MCF 10A (cell line): ENCODE measurements at regions not wholly inside any gene's neighbourhood (a gene's known extent, or its start where the extent isn't known, plus 50 kb on each side); places are given as distances from the start of the nearest gene placed in this dataset.

Experiments
- BruUV-seq: library from RNA; stranded (reverse); fragments of 400-500 nt; replicated peaks from 2 replicates; lab custom pipeline; 2021; lab: Mats Ljungman, UMichigan
- CTCF ChIA-PET: fragments of 300-600 bp; sonication (Branson Sonifier 250); formaldehyde crosslinking; extraction: SDS; loops from one replicate; lab custom pipeline; 2021; ENCODE audit warnings: antibody characterized with exemption, inconsistent platforms; lab: Yijun Ruan, JAX
- POLR2A ChIA-PET: fragments of 300-600, 350-650 bp; sonication (Branson Sonifier 250); formaldehyde crosslinking; extraction: SDS; loops from one replicate; lab custom pipeline; 2020; ENCODE audit warnings: antibody characterized with exemption, inconsistent platforms; lab: Yijun Ruan, JAX
- DNase-seq: peaks from one replicate; pipeline ENCODE4 v3.0.0-alpha.2; 2018; ENCODE audit not compliant: unreplicated experiment
- H3K27ac Mint-ChIP-seq: one replicate; pipeline ENCODE4 v1.8.0; 2022; ENCODE audit warnings: mild to moderate bottlenecking, low read depth, mixed read lengths; ENCODE audit not compliant: unreplicated experiment
- H3K27me3 Mint-ChIP-seq: one replicate; pipeline ENCODE4 v1.8.0; 2022; ENCODE audit warnings: mixed read lengths; ENCODE audit not compliant: insufficient read depth, unreplicated experiment
- H3K36me3 Mint-ChIP-seq: one replicate; pipeline ENCODE4 v1.8.0; 2022; ENCODE audit warnings: mild to moderate bottlenecking, moderate library complexity, mixed read lengths; ENCODE audit not compliant: insufficient read depth, unreplicated experiment
- H3K4me1 Mint-ChIP-seq: one replicate; pipeline ENCODE4 v1.8.0; 2022; ENCODE audit warnings: mixed read lengths; ENCODE audit not compliant: insufficient read depth, unreplicated experiment
- H3K4me3 Mint-ChIP-seq: one replicate; pipeline ENCODE4 v1.8.0; 2022; ENCODE audit warnings: mild to moderate bottlenecking, moderate library complexity, mixed read lengths; ENCODE audit not compliant: unreplicated experiment
- H3K9me3 Mint-ChIP-seq: one replicate; pipeline ENCODE4 v1.8.0; 2022; ENCODE audit warnings: mixed read lengths; ENCODE audit not compliant: unreplicated experiment
- CTCF ChIP-seq: fragments of 200-600 bp; IDR thresholded peaks from one replicate; pipeline ENCODE4 v1.8.0; 2022; ENCODE audit warnings: antibody characterized with exemption, mild to moderate bottlenecking; ENCODE audit not compliant: unreplicated experiment
- intact Hi-C: fragments of 100-400 bp; cut with micrococcal nuclease; formaldehyde crosslinking; loops from 2 replicates; pipeline ENCODE4 v1.14.1; 2022

GRCh38 chr17:77450742-77451244 lies 310.0 kb downstream of the SEC14L1 start:
- Mint-ChIP-seq H3K36me3 (peaks cover 56% of the 10 kb centered on the region), H3K9me3 (no peaks in the 10 kb centered on the region), H3K4me3 (no peak overlapping the region), H3K4me1 (peaks cover 55% of the 10 kb centered on the region), H3K27me3 (no peaks in the 10 kb centered on the region), H3K27ac (peak overlapping the region; percentile 72)
- no peak for TF ChIP-seq CTCF
- ChIA-PET POLR2A (interaction anchor here (0.6 to 7.4 kb wide), 7 partner anchors 14 to 604 kb away, joined by 3 to 167 read pairs (median 6); no protein-coding TSS in a partner anchor), CTCF (interaction anchor here (0.6 to 6.1 kb wide), 2 partner anchors 21 to 153 kb away, joined by 3 to 45 read pairs; no protein-coding TSS in a partner anchor)
- intact Hi-C loops: no loop called here
- DNase-seq: no peak
- BruUV-seq: no TSS peak

- ChIA-PET CTCF (interaction anchor here (0.6 to 6.1 kb wide), 4 partner anchors 22 to 152 kb away, joined by 3 to 45 read pairs (median 4); no protein-coding TSS in a partner anchor), POLR2A (interaction anchor here (0.6 to 7.4 kb wide), 13 partner anchors 10 to 605 kb away, joined by 3 to 167 read pairs (median 4); partner anchors contain the start of gene TNRC6C)
- no TSS peak for BruUV-seq
- Mint-ChIP-seq H3K27ac (peak overlapping the region; percentile 75), H3K36me3 (peaks cover 56% of the 10 kb centered on the region), H3K4me1 (peaks cover 55% of the 10 kb centered on the region), H3K9me3 (no peaks in the 10 kb centered on the region), H3K27me3 (no peaks in the 10 kb centered on the region), H3K4me3 (peak overlapping the region; percentile 64)
- DNase-seq: no peak
- intact Hi-C loops: no loop called here
- no peak for TF ChIP-seq CTCF
Measured at GRCh38 chr17:77451245-77451893, 310.6 kb downstream of the SEC14L1 start.

- intact Hi-C loops: no loop called here
- TF ChIP-seq CTCF: no peak
- no peaks in the 10 kb centered on the region for H3K27me3 Mint-ChIP-seq
- DNase-seq: no peak
- peaks cover 55% of the 10 kb centered on the region for H3K4me1 Mint-ChIP-seq
- H3K27ac Mint-ChIP-seq: peak overlapping the region; percentile 75
- H3K36me3 Mint-ChIP-seq: peaks cover 50% of the 10 kb centered on the region
- H3K4me3 Mint-ChIP-seq: peak overlapping the region; percentile 64
- ChIA-PET CTCF (interaction anchor here (0.6 to 6.1 kb wide), 5 partner anchors 20 to 121 kb away, joined by 3 to 45 read pairs (median 3); no protein-coding TSS in a partner anchor), POLR2A (interaction anchor here (0.9 to 7.4 kb wide), 11 partner anchors 11 to 506 kb away, joined by 3 to 167 read pairs (median 4); partner anchors contain the start of gene TNRC6C)
- no TSS peak for BruUV-seq
- H3K9me3 Mint-ChIP-seq: no peaks in the 10 kb centered on the region
Measured at GRCh38 chr17:77451894-77452852, 311.4 kb downstream of the SEC14L1 start.
